GM13976 (cell line): ENCODE measurements at regions not wholly inside any gene's neighbourhood (a gene's known extent, or its start where the extent isn't known, plus 50 kb on each side); places are given as distances from the start of the nearest gene placed in this dataset.

ENCODE experiments used
- DNase-seq: peaks from one replicate; pipeline ENCODE4 v3.0.0; 2012; ENCODE audit warnings: low spot score
- in situ Hi-C: fragments of 300-500 bp; cut with MboI; formaldehyde crosslinking; loops from one replicate; pipeline ENCODE4 v1.12.0; 2022; ENCODE audit warnings: low sequenced_read_pairs, mixed read lengths, inconsistent platforms; ENCODE audit not compliant: unreplicated experiment
- TF ChIP-seq, protein P1 (sequence below): IDR thresholded peaks from 2 replicates; pipeline ENCODE4 v1.5.1; 2012; ENCODE audit warnings: borderline replicate concordance, mild to moderate bottlenecking; ENCODE audit not compliant: insufficient read depth; ENCODE audit errors: extremely low read depth, missing control alignments, control extremely low read depth

DNA sequence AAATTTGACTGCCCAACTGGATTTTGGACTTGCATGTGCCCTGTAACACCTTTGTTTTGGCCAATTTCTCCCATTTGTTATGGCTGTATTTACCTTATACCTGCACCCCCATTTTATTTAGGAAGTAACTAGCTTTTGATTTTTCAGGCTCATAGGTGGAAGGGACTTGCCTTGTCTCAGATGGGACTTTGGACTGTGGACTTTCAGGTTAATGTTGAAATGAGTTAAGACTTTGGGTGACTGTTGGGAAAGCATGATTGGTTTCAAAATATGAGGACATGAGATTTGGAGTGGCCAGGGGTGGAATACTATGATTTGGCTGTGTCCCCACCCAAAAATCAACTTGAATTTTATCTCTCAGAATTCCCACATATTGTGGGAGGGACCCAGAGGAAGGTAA lies 490.2 kb downstream of the PRR16 start:
- DNase-seq = no peak
- TF ChIP-seq, protein P1, sequence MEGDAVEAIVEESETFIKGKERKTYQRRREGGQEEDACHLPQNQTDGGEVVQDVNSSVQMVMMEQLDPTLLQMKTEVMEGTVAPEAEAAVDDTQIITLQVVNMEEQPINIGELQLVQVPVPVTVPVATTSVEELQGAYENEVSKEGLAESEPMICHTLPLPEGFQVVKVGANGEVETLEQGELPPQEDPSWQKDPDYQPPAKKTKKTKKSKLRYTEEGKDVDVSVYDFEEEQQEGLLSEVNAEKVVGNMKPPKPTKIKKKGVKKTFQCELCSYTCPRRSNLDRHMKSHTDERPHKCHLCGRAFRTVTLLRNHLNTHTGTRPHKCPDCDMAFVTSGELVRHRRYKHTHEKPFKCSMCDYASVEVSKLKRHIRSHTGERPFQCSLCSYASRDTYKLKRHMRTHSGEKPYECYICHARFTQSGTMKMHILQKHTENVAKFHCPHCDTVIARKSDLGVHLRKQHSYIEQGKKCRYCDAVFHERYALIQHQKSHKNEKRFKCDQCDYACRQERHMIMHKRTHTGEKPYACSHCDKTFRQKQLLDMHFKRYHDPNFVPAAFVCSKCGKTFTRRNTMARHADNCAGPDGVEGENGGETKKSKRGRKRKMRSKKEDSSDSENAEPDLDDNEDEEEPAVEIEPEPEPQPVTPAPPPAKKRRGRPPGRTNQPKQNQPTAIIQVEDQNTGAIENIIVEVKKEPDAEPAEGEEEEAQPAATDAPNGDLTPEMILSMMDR = no peak
- in situ Hi-C loops = no loop called here

DNA sequence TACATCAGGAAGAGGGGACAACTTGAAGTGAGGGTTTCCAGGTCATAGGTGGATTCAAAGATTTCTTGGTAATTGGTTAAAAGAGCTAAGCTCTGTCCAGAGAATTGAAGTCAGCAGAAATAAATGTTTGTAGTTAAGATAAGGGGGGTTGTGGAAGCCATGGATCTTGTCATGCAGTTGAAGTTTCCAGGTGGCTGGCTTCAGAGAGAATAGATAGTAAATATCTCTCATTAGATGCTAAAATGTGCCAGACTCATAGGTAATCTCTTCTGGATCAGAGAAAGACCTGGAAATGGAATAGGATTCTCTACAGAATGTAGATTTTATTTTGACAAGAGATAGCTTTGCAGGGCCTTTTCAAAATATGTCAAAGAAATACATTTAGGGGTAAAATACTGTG lies 491.7 kb downstream of the PRR16 start:
- in situ Hi-C loops = no loop called here
- TF ChIP-seq, protein P1 = no peak
- no peak for DNase-seq

DNA sequence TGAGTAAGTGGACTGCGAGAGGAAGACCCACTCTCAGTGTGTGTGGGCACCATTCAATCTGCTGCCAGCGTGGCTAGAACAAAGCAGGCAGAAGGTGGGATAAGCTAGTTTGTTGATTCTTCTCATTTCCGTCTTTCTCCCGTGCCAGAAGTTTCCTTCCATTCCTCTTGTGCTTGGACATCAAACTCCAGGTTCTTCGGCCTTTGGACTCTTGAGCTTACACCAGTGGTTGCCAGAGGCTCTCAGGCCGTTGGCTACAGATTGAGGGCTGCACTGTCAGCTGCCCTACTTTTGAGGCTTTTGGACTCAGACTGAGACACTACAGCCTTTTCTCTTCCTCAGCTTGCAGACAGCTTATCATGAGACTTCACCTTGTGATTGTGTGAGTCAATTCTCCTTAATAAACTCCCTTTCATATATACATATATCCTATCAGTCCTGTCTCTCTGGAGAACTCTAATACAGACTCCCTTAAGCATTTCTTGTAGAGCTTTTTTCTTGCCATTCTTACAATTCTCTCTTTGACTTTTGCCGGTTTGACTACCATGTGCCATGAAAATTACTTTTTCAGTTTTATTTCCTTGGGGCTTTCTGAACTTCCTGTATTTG lies 494.9 kb downstream of the PRR16 start:
- in situ Hi-C loops = no loop called here
- TF ChIP-seq, protein P1 = no peak
- no peak for DNase-seq

DNA sequence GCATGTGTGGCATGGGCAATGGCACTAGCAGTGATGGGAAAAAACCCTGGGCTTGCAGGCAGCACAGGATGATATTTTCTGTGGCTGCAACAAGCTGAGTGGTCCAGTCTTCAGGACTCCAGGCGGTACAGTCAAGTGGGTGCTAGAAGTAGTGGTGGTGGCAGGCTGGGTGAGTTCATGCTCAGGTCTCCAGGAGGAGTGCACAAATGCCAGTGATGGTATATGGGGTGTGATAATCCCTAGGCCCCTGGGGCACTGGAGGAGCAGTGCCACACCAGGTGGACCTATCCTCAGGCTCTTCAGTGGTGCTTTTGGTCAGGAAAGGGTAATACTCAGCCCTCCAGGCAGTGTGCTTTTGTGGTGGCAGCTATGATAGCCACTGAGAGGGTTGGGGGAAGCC lies 496.4 kb downstream of the PRR16 start:
- TF ChIP-seq, protein P1 = no peak
- in situ Hi-C loops = no loop called here
- no peak for DNase-seq

DNA sequence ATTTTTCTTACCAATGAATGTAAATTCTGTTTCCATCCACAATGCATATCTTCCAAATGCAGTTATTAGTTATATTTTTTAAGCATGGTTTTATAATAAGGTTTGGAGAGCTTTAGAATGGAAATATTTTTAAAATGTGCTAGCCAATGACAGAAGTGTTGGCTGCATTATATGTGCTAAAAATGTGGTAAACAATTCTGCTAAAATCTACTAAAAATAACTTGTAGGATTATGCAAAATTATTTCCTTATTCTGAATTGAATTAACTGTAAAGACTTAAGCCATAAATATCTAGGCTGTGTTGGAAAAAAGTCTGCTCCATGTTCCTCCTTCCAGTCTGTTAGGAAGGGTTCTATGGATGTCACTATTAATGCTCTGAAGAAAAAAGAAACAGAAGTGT lies 503.3 kb downstream of the PRR16 start:
- TF ChIP-seq, protein P1 = no peak
- DNase-seq = no peak
- in situ Hi-C loops = no loop called here

DNA sequence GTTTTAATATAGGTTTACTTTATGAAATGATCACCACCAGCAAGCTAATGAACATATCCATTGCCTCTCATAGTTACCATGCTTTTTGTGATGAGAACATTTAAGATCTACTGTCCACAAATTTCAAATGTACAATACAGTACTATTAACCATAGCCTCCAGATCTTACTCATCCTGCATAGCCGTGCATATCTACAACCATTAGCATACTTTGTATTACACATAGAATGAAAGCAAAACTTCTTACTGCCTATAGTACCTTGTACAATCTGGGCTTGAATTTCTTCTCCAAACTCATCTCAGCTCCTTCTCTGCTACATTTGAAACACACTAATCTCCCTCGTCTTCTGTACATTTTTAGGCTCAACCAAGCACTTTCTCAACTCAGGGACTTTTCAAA lies 510.6 kb downstream of the PRR16 start:
- DNase-seq = no peak
- in situ Hi-C loops = no loop called here
- TF ChIP-seq, protein P1 = no peak
